ENCODE measurements at regions not wholly inside any gene's neighbourhood (a gene's known extent, or its start where the extent isn't known, plus 50 kb on each side); places are given as distances from the start of the nearest gene placed in this dataset.

- no peak for DNase-seq
These were observed 53.8 kb upstream of the ASB18 start for GRCh38 chr2:236317938-236318396.

DNA sequence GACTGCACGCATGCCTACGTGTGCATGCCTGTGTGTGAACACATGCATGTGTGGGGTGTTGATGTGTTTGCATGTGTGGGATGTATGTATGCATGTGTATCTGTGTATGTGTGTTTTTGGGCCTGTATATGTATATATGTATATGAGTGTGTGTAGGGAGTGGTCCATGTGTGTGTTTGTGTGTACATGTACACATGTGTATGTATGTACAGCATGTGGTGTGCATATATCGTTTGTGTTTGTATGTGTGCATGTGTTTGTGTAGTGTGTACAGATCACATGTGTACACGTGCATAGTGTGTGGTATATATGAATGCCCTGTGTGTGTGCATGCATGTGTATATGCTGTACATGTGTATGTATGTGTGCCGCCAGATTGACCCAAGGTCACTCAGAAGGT lies 54.2 kb upstream of the ASB18 start:
- no peak for DNase-seq

GRCh38 chr2:236319036-236319435 lies 54.8 kb upstream of the ASB18 start:
- no peak for DNase-seq

DNA sequence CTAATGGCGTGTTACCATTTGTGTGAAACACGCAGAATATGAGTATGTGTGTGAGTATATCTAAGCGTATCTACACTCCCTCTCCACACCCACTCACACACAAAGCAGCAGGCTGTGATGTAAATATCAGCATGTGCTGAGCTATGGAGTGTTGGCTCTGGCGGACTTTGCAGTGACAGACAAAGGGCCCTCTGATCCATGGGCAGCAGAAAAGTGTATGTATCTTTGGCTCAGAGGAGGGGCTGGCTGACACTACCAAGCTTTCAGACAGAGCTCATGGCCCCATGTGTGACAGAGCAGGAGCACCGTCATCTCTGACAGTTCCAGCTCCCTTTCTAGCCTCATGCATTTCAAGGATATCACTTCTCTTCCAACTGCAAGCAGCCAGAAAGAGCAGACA lies 57.2 kb upstream of the ASB18 start:
- no peak for DNase-seq

DNA sequence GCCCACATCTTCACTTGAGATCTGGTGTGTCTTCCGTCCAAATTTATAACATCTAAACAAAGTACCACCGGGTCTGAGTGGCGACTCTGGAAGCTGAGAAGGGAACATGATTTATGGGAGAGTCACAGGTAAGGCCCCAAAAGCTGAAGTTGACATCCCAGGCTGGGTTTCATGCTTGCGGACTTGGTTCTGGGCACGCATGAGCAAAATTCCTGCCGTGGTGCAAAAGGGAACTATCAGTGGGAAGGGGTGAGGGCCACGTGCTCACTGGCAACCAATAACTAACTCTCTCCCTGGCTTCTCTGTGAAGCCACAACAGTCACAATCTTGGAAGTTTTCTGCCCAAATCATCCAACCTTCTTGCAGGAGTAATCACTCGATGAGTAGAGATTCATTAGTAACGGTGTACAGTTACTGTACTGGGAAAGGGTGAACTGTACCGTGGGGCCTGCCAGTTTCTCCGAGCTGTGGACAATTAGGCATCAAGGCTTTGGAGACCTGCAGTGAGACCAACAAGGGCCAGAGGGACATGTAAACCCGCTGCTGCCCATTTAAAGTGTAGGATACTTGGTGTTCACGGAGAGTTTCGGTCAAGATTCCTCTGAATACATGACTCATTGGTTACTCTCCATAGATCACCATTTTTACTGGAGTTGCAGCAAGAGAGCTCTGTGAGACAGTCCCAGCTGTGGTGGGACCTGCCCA lies 69.4 kb upstream of the ASB18 start:
- DNase-seq: no peak

DNA sequence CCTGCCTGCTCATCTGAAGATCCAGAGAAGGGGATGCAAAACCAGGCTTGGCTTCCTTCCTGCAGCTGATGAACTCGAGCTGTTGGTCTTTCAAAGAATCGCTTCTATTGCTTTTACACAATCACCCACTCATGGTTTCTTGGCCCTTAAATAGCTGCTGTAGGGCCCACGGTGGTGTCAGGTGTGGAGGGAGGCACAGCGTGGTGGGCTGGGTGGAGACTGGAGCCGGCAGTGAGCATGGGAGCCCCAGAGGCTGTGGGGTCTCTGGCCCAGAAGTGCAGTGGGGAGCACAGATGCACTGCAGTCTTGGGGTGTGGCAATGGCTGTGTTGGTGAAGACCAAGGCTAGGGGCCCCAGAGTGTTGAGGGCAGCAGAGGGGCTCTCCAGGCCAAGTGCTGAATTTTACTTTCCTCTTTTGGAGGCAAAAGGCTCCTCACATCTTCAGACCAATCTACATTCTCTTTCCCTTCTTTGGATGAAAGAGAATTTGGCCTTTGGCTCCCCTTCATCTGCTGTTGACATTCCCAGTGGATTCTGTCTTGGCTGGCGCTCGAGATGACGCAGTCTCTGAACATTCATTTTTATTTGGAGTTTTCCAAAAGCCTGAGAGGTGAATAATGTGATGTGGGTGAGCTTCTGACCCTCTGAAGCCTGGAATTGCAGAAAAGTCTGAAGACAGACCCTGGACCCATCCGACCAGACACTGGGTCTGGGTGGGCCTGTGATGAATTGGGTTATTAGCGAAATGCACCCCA lies 70.1 kb upstream of the ASB18 start:
- no peak for DNase-seq

DNA sequence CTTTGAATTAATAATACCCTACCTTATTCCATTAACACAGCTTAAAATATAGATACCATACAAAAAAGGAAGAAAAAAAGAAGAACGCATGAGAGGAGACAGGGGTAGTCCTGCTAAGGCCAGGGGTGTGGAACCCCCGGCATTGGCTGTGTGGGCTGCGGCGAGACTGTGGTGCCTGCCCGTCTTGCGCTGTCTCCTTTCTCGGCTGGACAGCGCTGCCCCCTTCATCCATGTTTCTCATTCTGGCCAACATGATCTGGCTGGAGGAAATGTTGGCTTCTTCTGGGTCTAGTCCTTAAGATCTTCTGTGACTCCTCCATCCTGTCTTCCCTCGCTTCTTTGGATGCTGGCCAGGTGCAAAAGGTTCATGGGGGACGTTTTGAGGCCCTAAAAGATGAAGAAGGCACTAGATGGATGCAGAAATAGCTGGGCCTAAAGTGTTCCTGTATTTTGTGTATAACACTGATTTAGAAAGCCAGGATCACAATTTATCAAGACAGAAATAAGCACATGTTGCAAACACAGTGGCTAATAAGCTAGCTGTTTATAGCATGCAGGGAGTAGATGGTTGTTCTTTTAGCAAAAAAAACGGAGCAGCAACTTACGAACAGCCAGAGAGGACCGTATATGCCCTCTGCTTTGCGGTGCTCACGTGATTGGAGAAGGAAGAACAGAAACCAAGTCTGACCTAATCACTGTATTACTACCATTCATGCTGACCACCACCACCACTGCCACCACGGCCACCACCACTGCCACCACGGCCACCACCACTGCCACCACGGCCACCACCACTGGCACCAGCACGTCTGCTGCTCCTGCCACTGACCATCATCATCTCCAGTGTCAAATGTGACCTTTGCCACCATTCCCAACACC lies 71.7 kb upstream of the ASB18 start:
- no peak for DNase-seq

GRCh38 chr2:236336575-236337464 lies 72.6 kb upstream of the ASB18 start:
- DNase-seq: no peak

DNA sequence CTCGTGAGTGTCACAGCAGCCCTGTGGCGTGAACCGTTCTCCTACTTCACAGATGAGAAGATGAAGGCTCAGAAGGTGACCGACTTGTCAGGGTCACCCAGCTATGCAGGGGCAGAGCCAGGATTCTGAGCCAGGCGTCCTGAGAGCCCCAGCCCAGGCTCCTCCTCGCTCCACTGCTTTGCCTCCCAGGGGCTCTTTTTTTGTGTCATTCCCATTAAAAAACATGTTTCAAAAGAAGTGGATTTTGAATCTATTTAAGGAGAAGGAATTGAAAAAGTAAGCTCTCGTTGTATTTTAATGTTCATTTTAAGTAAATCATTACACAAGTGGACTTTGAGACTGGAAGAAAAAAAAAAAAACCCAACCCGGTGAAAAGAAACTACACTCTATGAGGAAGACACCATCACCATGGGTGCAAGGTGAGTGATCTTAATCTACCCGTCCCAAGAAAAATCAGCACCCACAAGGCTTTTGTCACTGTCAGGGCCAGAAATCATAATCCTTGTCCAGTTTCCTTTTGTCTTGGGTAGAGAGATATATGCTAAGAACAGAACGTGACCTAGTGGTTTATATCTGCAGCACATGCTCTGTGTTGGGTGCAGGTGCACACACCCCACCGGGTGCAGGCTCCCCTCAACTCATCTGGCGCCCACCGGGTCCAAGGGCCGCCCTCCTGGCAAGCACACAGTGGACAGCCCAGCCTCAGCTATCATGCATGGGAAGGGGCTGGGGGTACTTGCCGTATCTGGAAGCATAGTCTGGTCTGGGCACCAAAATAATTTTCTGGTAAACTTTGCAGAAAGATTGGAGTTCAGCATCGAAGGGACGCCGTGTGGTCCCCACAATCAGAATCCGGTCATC lies 73.5 kb upstream of the ASB18 start:
- DNase-seq: no peak

DNA sequence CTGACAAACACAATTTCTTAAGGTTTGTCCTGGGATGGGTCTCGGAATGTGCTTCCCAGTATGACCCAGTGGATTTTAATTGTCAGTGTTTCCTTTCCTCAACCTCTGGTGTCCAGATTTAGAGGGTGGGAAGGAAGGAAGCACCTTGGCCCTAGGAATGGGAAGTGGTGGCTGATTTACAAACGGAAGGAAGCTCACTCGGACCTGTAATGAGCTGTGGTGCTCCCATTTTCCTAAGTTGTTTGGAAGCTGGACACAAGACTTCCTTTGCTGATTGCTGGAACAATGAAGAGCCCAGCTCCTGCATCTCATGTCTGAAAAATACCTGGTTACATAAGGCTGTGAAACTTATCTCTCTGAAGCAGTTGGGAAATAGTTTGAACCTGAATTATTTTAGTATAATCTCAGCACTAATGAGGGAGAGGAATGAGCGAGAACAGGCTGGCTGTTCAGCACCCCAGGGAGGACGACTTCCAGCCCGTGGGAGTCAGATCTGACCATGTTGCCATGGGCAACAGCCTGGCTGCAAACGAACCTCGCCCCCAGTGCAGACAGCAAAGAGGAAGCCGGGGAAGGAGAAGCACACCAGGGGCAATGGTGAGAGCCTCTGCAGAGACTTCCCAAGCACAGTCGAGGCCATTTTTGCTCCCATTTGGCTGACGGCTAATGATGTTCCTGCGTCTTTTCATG lies 74.4 kb upstream of the ASB18 start:
- no peak for DNase-seq

- no peak for DNase-seq
These were observed 76.0 kb upstream of the ASB18 start for GRCh38 chr2:236340251-236340650.

DNA sequence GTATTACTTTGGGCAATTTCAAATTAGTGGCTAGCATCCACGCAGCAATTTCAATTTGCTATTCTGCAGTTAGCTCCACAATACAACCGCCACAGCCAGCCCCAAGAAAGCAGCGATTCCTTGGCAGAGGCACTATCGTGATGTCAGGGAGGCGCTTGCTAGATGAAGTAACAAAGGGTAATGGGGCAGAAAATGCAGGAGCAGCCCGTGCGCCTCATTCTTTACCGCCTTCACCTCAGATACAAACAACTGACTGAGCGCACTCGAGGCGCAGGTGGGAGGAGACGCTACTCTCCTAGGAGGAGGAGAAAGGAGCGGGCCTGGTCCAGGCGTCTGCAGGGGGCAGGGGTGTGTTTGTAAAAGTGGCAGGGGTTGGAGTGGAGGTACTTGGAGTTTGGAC lies 76.9 kb upstream of the ASB18 start:
- DNase-seq: no peak

GRCh38 chr2:236341721-236342120 lies 77.5 kb upstream of the ASB18 start:
- no peak for DNase-seq

GRCh38 chr2:236342507-236342906 lies 78.3 kb upstream of the ASB18 start:
- no peak for DNase-seq

DNA sequence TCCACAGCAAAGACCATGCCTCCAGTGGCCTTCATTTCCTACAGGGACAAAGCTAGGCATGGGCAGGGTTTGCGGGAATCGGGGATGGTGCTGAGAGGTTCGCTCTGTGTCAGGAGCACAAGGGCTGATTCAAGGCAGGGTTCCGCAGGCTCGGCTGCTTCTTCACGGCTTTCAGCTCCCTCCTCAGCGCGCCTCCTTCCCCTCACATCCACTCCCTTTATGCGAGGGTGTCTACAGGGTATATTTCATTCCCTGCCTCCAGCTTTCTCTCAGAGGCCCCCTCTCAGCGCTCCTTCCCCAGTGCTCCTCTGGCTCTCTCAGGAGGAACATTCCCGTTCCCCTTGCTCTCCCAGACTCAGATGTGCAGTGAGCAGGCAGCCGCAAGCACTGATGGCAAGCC lies 78.7 kb upstream of the ASB18 start:
- DNase-seq: no peak

GRCh38 chr2:236343400-236344161 lies 79.4 kb upstream of the ASB18 start:
- peak; percentile 41 for DNase-seq

DNA sequence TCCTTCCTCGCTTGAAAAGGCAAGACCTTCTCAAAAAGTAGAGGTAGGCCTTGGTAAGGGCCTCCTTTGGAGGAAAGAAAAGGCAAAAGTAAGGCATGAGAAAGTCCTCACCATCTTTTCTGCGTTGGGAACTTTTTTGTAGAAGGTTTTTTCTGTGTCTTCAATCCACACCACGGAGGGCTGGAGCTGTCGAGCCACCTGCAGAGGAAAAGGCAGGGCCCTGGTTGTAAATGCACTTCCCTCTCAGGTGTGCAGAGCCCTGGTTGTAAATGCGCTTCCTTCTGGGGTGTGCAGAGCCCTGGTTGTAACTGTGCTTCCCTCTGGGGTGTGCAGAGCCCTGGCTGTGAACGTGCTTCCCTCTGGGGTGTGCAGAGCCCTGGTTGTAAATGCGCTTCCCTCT lies 80.2 kb upstream of the ASB18 start:
- no peak for DNase-seq

- no peak for DNase-seq
These were observed 81.0 kb upstream of the ASB18 start for GRCh38 chr2:236345081-236345714.

DNA sequence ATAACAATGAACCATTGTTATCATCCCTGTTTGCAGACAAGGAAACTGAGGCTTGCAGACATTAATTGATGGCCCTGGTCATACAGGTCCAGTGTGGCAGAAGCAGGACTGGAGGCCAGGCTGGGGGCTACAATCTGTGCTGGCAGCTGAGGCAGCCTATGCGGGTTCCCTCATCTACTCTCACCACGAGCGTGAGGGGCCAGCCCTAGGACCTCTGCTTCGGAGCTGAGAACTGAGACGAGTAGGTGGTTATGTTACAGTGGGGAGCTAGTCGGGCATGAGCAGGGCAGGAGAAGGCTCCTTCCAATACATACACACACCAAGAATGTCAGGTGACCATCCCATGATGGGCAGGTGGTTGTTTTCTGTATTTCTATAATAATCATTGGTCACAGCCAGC lies 82.2 kb upstream of the ASB18 start:
- DNase-seq: no peak

DNA sequence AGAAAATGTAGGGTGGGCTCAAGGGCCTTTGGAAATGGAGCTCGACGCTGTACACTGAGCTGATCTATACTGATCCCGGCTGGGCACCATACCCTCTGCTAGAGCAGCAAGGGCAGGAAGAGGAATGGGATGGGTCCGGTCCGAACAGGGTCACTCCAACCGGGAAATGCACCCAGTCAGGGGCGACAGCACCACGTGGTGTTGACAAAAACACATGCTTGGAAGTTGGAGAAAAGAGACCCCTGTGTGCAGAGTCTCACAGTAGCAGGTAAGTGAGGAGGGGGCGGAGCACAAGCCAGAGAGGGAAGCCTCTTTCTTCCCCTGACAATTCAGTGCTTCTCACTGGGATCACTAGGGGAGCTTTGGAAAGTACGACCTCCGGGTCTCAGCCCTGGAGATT lies 84.1 kb upstream of the ASB18 start:
- no peak for DNase-seq

All from CD4-positive, alpha-beta T cell treated with Interferon gamma for 1 hour (primary cell).